ENCODE measurements at regions not wholly inside any gene's neighbourhood (a gene's known extent, or its start where the extent isn't known, plus 50 kb on each side); places are given as distances from the start of the nearest gene placed in this dataset.
"Not testable (repeated sequence)": the region's sequence is repeated elsewhere in the genome, so short reads cannot be mapped to it uniquely, and the experiment has no call there.

DNA sequence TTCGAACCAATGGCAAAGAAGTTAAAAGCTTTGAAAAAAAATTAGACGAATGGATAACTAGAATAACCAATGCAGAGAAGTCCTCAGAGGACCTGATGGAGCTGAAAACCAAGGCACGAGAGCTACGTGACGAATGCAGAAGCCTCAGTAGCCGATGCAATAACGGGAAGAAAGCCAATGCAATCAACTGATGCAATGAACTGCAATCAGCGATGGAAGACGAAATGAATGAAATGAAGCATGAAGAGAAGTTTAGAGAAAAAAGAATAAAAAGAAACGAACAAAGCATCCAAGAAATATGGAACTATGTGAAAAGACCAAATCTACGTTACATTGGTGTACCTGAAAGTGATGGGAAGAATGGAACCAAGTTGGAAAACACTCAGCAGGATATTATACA is 52.6 kb upstream of the MRPS30 start:
- not testable (repeated sequence) for DNase-seq

DNA sequence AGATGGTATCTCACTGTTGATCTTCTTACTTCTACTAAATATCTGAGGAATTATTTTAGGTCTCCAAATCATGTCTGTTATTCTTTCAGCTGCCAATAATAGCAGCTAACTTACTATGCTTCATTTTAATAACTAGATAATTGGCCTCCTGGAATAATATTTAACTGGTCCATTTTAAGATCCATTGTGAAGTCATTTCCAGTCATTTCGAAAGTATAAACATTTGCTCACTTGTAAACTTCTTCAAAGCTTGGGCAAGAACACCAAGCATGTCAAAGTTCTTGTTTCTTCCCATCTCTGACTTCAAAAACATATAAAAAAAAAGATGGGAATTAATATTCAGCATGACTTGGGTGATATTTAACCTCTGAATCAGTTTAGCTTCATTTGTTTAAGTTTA is 61.4 kb upstream of the MRPS30 start:
- DNase-seq = no peak

DNA sequence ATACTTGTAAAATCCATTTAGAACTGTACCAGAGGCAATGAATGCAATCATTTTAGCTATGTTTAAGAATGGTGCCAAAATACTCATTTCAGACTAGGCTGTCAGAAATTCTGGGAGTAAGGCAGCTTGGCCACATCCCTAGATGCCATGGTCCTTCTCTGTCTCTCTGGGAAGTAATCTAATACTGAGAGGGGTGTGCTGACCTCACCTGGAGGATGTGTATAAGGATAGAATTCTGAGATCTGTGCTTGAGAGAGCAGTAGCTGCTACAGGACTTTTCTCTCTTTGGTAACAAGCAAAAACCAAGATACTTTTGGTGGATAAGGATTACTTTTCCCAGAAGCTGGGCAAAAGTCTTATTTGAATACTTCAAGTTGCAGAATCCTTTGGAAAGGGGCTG is 68.1 kb upstream of the MRPS30 start:
- DNase-seq = no peak

DNA sequence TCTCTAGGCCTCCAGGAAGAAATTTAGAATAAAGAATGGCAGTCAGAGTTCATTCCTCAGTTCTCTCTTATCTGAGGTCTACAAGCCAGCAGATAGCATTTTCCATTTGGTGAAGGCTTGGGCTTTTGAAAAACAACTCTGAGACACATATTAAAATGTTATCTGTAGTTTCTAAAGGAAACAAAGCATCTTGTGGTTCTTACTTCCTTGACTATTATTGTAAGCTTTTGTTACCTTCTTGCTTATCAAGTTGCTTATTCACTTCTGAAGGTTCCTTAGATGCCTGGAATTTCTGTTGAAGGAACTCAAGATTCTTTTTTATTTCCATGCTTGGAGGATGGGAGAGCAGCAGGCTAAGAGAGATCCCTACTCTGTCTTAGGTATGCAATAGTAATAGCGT is 79.2 kb upstream of the MRPS30 start:
- no peak for DNase-seq

DNA sequence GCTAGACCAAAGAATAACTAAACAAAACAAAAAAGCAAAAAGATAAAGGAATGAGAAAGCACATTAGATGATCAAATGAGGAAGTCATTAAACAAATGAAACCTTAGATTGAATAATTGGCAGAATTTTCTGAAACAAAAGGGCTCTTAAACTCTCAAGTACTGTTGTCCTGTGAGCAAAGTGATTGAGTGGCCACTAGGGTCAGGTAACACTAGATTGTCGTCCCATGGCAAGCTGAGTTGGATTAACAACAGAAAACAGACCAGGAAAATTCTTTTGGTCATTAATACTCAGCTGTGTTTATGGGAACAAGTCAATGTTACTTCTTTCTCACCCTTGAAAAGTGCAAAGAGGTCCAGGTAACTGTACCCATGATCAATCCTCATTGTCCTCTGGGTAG is 81.6 kb upstream of the MRPS30 start:
- DNase-seq = no peak

DNA sequence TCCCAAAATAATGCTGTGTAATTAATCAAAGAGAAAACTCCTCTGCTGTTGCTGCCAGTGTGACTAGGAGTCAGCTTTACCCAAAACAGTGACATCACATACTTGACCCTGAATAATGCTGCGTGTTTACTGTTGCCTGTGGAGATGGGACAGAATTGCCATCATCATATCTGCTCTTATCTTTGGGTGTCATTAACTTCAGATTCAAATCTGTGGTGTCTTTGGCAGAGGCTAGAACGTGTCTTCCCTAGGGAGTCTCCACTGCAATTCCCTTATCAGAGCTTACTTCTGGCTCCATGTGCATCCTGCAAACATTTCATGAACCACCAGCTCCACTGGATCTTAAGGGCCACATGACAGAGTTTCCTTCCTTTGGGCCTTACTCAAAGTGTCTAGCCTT is 88.9 kb upstream of the MRPS30 start:
- DNase-seq = no peak

DNA sequence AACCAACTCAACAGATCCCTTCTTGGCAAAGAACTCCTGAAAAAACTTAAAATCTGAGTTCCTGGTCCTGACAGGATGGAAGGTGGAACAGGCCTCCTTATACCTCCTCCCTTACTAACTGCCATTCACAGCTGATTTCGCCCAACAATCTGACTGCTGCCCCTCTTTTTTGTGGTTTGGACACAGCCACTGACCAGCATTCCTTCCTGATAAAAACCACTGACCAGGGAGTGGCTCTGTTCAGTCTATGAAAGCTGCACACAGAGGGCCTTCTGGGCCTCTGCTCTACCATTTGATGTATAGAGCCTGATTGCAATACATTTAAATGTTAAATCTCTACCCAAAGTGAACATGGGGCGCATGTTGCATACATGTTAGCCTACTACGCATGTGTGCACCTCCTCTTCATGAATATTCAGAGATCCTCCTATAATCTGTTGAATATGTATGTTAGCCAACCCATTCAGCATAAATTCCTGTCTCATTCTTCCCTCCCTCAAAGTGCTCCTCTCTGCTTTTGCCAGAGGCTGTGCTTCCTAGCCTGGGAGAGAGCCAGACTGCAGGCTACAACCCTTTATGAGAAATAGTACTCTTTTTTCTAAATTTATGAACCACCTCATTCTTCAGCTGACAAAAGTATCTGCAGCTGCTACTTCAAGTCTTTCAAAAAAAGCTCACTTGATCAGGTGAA is 93.7 kb upstream of the MRPS30 start:
- DNase-seq = no peak

DNA sequence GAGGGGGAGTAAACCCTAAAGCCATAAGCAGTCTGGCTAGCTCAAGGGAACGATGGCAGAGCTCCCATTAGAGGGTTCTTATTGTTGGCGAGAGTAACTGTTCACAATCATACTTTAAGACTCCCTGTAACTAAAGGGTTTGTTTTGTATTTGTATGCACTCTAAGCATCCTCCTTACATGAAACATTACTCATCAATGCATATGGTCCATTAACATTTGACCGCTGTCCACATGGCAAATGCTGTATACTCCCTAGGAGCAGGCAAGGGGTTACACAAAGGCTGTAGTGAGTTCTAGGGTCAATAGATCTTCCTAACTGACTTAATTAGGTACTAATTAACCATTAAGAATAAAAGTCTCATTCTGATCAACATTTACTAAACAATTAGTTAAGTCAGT is 95.3 kb upstream of the MRPS30 start:
- no peak for DNase-seq

DNA sequence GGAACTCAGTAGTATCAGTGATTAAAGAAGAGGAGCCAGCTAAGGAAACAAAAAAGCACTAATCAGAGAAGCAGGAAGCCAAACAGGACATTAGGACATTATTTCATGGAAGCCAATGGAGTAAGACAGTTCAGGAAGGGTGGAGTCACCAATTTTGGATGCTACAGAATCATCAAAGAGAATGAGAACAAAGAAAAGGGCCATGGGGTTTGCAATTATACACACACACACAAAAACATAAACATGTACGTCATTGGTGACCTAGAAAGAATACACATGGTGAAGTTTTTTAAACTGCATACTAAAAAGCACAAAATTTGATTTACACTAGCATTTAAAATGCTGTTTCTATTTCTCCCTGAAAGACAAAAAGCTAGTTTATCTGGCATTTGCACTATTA is 96.8 kb upstream of the MRPS30 start:
- DNase-seq = no peak

DNA sequence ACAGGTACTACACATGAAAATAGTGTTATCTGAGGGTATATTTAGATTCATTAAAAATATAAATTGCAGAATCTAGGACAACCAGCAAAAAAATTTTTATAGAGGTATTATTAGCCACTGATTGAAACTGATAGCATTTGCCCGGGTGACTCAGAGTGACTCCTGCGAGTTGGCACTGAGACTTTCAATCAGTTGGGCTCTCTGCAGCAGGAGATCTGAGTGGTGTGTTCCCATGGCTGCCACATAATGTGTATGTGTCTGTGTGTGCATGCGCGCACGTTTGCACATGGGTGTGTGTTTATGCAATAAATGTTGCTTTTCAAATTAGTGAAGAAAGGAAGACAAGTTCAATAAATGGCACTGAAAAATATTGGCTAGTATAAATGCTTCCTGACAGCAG is 100.1 kb upstream of the MRPS30 start:
- no peak for DNase-seq

DNA sequence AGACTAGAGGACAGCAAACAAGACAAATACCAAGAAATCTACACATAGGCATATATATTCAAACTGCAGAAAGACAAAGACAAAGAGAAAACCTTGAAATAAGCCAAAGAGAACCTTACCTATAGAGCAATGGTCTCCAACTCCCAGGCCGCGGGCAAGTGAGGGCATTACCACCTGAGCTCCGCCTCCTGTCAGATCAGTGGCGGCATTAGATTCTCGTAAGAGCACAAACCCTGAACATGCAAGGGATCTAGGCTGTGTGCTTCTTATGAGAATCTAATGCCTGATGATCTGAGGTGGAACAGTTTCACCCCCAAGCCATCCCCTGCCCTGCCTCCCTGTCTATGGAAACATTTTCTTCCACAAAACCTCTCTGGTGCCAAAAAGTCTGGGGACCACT is 101.0 kb upstream of the MRPS30 start:
- DNase-seq = no peak

DNA sequence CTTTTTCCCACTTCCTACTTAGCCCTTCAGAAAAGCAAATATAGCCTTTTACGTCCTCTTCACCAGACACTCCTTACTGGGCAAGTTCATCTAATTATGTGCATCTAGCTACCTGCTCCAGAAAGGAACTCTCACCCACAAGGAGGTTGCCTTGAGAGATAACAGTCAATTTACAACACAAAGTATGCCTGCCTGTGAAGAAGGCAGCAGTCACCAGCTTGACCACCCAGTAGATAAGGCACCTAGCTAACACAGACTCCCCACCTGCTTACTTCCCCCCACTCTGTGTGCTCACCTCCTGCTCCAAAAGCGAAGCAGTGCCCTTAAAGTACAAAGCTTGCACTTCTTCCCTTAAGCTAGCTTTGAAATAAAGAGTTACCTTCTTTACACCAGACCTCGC is 111.7 kb upstream of the MRPS30 start:
- DNase-seq = no peak

DNA sequence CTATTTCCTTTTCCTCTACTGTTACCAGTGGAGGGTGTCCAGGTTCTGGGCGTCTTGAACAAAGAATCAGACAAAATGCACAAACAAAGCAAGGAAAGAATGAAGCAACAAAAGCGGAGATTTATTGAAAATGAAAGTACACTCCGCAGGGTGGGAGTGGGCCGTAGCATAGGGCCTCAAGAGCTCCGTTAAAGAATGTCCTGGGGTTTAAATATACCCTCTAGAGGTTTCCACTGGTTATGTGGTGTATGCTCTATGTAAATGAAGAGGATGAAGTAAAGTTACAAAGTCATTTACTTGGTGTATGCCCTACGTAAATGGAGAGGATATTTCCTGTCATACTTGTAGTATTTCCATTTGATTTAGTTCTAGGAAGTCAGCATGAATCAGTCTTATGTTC is 113.5 kb upstream of the MRPS30 start:
- DNase-seq = no peak

DNA sequence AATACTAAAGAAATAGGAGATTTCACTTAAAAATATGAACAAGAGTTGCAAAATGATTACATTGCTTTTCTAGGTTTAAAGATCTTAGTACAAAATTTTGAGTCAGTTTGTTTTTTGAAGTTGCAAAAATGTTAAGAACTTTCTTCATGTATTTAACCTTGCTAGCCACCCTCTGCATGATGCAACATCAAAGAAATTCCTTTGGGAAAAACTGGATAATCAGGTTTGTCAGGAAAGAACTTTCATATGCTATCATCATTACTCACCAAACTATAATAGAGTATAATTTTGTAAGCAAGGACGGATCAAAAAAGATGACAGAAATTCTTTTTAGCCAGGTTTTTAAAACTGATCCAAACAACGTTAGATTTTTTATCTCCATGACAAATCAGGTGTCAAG is 116.9 kb upstream of the MRPS30 start:
- DNase-seq = no peak

DNA sequence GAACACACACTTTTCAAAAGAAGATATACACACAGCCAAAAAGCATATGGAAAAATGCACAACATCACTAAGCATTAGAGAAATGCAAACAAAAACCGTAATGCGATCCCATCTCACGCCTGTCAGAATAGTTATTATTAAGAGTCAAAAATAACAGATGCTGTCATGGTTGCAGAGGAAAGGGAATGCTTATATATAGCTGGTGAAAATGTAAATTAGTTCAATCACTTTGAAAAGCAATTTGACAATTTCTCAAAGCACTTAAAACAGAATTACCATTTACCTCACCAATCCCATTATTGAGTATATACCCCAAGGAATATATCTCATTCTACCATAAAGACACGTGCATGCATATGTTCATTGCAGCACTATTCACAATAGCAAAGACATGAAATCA is 126.8 kb upstream of the MRPS30 start:
- DNase-seq = no peak

DNA sequence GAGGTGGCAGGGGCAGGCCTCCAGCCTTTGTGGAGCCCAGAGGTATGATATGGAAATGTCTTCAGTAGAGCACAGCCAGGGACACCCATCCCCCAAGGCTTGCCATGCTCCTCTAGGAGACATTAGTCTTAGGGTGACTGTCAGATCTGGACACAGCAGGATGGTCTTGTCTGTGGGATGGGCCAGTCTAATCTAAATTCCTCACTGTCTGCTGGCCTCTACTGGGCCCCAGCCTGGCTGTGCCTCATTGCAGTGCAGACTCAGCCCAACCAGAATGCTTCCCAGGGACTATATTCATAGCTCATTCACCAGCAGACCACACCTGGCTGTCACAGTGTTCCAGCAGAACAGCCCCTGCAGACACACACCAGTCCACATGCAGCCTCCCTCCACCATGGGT is 129.5 kb upstream of the MRPS30 start:
- no peak for DNase-seq

DNA sequence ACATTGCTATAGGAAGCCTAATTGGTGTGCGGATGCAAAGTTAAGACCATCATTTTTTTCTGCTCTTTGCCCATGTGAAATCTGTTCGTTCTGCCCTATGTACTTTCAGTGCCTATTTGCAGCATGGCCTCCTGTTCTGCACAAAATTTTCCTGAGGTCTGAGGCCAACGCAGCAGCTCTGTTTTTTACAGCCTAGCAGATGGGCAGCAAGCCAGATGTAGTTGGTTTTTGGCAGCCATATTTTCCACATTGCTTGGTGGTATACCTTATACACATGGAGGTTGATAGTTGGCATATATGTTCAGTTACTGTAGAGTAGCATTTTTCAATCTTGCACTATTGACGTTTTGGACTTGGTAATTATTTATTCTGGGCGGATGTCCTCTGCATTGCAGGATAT is 133.5 kb upstream of the MRPS30 start:
- DNase-seq = no peak

DNA sequence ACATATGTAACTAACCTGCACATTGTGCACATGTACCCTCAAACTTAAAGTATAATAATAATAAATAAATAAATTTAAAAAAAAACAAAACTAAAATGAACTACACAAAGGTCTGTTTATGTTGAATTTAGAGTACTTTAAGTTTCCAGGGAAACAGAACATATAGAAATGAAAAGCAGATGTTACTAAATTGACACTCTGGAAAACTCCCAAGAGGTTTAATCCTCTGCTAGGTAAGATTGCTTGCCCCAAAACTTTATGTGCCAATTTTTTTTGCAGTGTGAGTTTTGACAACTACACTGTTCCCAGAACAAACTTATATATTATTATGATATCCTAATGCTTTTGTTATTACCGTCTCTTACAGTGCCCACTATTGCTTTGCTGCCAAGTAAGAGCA is 134.3 kb upstream of the MRPS30 start:
- DNase-seq = no peak

DNA sequence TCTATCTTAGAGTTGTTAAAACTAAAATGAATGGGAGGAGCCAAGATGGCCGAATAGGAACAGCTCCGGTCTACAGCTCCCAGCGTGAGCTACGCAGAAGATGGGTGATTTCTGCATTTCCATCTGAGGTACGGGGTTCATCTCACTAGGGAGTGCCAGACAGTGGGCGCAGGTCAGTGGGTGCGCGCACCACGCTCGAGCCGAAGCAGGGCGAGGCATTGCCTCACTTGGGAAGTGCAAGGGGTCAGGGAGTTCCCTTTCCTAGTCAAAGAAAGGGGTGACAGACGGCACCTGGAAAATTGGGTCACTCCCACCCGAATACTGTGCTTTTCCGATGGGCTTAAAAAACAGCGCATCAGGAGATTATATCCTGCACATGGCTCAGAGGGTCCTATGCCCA is 140.3 kb upstream of the MRPS30 start:
- DNase-seq = not testable (repeated sequence)

DNA sequence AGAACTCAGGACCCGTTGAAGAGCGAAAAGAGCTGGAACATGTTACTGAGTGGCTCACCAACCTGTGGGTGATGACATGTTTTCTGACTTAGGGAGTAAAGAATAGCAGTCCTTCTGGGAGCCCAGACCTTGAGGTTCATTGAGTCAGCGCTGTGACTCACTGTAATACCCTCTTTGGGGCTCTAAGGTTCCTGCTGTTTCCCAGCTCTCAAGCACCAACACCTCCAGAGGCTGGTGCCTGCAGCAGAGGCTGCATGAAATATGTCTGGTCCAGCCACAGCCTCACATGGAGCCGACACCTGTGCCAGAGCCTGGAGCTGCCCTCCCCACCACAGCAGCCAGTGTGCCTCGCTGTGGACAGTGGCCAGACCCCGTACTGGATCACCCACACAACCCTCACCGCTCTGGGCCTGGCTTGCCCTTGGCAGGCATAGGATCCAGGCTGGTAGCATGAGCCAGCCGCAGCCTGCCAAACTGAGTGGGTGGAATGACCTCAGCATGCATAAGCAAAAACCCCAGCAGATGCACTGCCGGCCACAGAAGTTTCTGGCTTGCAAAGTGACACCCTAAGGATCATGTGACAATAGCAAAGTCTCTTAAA is 143.5 kb upstream of the MRPS30 start:
- DNase-seq = no peak

DNA sequence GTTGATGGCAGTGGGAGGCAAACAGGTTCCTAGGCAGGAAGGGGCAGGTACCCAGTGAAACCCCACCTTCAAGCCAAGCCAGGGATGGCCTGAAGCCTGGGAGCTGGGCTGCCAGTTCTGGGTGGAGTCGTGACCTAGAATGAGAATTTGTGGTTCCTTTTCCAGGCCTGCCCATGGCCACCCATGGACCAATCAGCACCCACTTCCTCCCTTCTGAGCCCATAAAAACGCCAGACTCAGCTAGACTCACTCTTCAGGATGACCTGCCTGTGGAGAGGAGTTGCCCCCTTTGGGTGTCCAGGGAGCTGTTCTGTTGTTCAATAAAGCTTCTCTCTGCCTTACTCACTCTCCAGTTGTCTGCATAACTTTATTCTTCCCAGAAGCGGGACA is 144.0 kb upstream of the MRPS30 start:
- no peak for DNase-seq

DNA sequence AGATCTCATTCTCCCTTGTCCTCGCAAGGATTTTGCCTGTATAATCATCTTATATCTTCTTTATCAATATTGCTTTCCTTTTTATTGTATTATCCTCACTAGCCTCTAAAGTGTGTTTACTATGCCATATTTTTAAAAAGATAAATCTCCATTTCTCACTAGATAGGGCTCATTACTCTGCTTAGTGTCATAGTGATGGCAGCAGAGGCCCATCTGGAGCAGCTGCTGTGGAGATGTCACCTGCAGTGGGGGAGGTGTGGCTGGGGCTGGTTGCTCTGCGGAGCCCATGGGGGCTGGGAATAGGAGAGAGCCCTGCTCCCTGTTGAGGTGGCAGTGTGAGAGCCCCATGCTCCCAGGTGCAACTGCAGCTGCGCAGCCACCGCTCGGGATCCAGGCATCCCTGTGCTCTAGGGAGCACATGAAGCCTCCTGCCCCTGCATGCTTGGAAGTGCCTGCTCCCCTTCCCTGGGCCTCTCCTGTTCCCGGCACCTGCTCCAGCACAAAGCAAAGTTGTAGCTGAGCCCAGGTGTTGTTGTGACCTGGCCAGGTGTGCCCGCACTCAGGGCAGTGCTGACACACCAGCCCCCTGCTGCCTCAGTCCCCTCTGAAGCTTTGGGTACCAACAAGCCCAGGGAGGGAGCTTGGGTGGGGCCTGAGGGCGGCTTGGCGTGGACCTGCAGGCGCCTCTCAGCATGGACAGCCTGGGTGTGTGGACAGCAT is 144.6 kb upstream of the MRPS30 start:
- DNase-seq = no peak

DNA sequence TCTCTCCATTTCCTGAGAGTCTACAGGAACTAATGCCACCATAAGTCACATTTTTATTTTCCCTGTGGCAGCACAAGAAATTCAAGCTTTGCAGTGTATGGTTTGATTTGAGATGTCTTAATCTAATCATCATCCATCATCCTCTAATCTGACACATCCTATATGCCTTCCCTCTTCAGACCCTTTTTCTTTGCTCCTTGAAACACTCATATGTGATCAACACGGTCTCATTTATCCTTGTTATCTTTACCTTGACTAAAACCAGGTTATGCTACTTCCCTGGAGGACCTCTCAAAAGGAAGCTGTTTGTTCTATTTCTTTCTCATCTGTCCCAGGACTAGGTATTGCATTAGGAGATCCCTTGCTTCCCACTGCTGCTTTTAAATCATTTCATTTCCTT is 146.9 kb upstream of the MRPS30 start:
- no peak for DNase-seq

Data from amygdala (tissue), 56 donors.